HepG2 (cell line): ENCODE measurements at regions not wholly inside any gene's neighbourhood (a gene's known extent, or its start where the extent isn't known, plus 50 kb on each side); places are given as distances from the start of the nearest gene placed in this dataset.

ENCODE experiments used
- ARNT ChIP-seq: fragments of 450-650 bp; IDR thresholded peaks from 2 replicates; pipeline ENCODE4 v1.6.1; 2017
- ATF4 ChIP-seq, 2 experiments: fragments of 450-650 bp in 1 of 2; sonication (generic) in 1 of 2; formaldehyde crosslinking; IDR thresholded peaks; 2 replicates each; pipeline versions ENCODE4 v1.5.0 to v1.8.0; 2020 to 2022; ENCODE audit warnings: mild to moderate bottlenecking in 1 of 2, missing genetic modification reagents in 1 of 2
- ATF5 ChIP-seq: sonication (generic); formaldehyde crosslinking; IDR thresholded peaks from 2 replicates; pipeline ENCODE4 v1.4.0; 2020; ENCODE audit warnings: mild to moderate bottlenecking, low read depth, missing genetic modification reagents
- CEBPB ChIP-seq: IDR thresholded peaks from 2 replicates; pipeline ENCODE4 v1.6.1; 2011; ENCODE audit warnings: low read depth, low read length, improper control_type of control experiment, borderline replicate concordance
- CTCF ChIP-seq: sonication (generic); formaldehyde crosslinking; IDR thresholded peaks from 2 replicates; pipeline ENCODE4 v1.5.0; 2020; ENCODE audit warnings: mild to moderate bottlenecking, missing genetic modification reagents, moderate library complexity
- GMEB2 ChIP-seq: IDR thresholded peaks from 2 replicates; pipeline ENCODE4 v1.6.1; 2016; ENCODE audit warnings: missing biosample characterization, missing genetic modification reagents, low read depth
- GTF3A ChIP-seq: sonication (generic); formaldehyde crosslinking; conservative IDR thresholded peaks from 2 replicates; pipeline ENCODE4 v1.4.0; 2020; ENCODE audit warnings: mild to moderate bottlenecking, missing genetic modification reagents
- RNF2 ChIP-seq: fragments of 450-650 bp; conservative IDR thresholded peaks from 2 replicates; pipeline ENCODE4 v1.6.1; 2016; ENCODE audit warnings: low read depth
- TFE3 ChIP-seq: IDR thresholded peaks from 2 replicates; pipeline ENCODE4 v1.6.1; 2016
- ZBTB44 ChIP-seq: sonication (generic); formaldehyde crosslinking; IDR thresholded peaks from 2 replicates; pipeline ENCODE4 v1.4.0; 2020; ENCODE audit warnings: missing genetic modification reagents
- ZNF580 ChIP-seq: IDR thresholded peaks from 2 replicates; pipeline ENCODE4 v1.6.1; 2016; ENCODE audit warnings: low read depth, borderline replicate concordance
- ZZZ3 ChIP-seq: sonication (generic); formaldehyde crosslinking; IDR thresholded peaks from 2 replicates; pipeline ENCODE4 v1.4.0; 2020; ENCODE audit warnings: missing genetic modification reagents, mild to moderate bottlenecking, borderline replicate concordance

GRCh38 chr9:40927851-40928802 is 200.4 kb downstream of the FOXD4L6 start:
- TF ChIP-seq ZZZ3 (CRISPR knock-in tag) (no peak), CTCF (CRISPR knock-in tag) (no peak), ATF4 (CRISPR knock-in tag; IDR thresholded peaks at IDR 0.05) (no peak), ATF5 (CRISPR knock-in tag) (no peak), ZBTB44 (CRISPR knock-in tag) (no peak), TFE3 (no peak), GMEB2 (CRISPR knock-in tag) (no peak), CEBPB (no peak), ZNF580 (CRISPR knock-in tag) (no peak), ARNT (no peak), RNF2 (no peak), GTF3A (CRISPR knock-in tag) (no peak)
